Gastroesophageal sphincter (tissue), 3 donors: ENCODE measurements at regions not wholly inside any gene's neighbourhood (a gene's known extent, or its start where the extent isn't known, plus 50 kb on each side); places are given as distances from the start of the nearest gene placed in this dataset.

ENCODE experiments used
- POLR2A ChIP-seq, 2 donors: fragments of 450-650 bp; IDR thresholded peaks; one replicate each; pipeline ENCODE4 v1.6.1; 2017; ENCODE audit warnings: antibody characterized with exemption in 2 of 2, mild to moderate bottlenecking in 2 of 2, moderate library complexity in 1 of 2
- TF ChIP-seq, protein P1 (sequence below), 4 experiments: fragments of 200-600 bp in 2 of 4; fragments of 450-650 bp in 2 of 4; sonication (generic) in 1 of 4; IDR thresholded peaks; one replicate each; pipeline ENCODE4 v1.5.1; 2017 to 2019; ENCODE audit warnings: antibody characterized with exemption in 4 of 4, mild to moderate bottlenecking in 2 of 4, moderate library complexity in 2 of 4

DNA sequence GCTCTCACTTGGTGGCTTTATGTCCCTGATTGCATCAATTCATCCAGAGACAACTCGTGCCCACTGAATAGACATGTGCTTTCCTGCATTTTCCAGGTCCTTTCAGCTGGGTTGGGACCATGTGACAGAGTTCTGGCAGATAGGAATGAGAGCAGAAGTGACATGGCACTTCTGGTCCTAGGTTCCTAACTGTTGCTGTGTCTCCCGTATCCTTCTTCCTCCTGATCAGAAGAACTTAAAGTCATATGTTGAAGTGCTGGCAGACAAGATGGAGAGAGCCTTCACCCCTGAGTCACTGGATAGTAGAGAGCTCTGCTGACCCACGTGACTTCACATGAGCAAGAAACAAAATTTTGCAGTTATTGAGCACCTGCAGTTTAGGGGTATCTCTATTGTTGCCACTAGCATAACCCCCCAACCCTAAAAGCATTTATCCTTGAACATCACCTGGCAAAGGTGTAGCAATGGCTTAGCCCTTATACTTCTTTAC, 80.0 kb downstream of the NREP start:
- TF ChIP-seq POLR2A (IDR thresholded peaks at IDR 0.05), result no peak
- TF ChIP-seq, protein P1, sequence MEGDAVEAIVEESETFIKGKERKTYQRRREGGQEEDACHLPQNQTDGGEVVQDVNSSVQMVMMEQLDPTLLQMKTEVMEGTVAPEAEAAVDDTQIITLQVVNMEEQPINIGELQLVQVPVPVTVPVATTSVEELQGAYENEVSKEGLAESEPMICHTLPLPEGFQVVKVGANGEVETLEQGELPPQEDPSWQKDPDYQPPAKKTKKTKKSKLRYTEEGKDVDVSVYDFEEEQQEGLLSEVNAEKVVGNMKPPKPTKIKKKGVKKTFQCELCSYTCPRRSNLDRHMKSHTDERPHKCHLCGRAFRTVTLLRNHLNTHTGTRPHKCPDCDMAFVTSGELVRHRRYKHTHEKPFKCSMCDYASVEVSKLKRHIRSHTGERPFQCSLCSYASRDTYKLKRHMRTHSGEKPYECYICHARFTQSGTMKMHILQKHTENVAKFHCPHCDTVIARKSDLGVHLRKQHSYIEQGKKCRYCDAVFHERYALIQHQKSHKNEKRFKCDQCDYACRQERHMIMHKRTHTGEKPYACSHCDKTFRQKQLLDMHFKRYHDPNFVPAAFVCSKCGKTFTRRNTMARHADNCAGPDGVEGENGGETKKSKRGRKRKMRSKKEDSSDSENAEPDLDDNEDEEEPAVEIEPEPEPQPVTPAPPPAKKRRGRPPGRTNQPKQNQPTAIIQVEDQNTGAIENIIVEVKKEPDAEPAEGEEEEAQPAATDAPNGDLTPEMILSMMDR (IDR thresholded peaks at IDR 0.05), result no peak
